Endothelial cell of umbilical vein (primary cell): ENCODE measurements at regions not wholly inside any gene's neighbourhood (a gene's known extent, or its start where the extent isn't known, plus 50 kb on each side); places are given as distances from the start of the nearest gene placed in this dataset.

ENCODE experiments used
- CTCF ChIP-seq, 2 donors: IDR thresholded peaks; 1 replicate in 1 of 2; 2 replicates in 1 of 2; pipeline ENCODE4 v1.5.1; 2011; ENCODE audit warnings: low read length in 2 of 2, mild to moderate bottlenecking in 2 of 2, moderate library complexity in 2 of 2, control low read depth in 1 of 2, inconsistent platforms in 1 of 2, low read depth in 1 of 2; ENCODE audit not compliant: insufficient read depth in 1 of 2; ENCODE audit errors: extremely low read depth in 1 of 2
- EZH2 ChIP-seq: IDR thresholded peaks from 2 replicates; pipeline ENCODE4 v1.6.1; 2012; ENCODE audit warnings: borderline replicate concordance, low read depth, mild to moderate bottlenecking, moderate library complexity, low read length, inconsistent platforms; ENCODE audit not compliant: severe bottlenecking
- FOS ChIP-seq: IDR thresholded peaks from 2 replicates; pipeline ENCODE4 v1.6.1; 2011; ENCODE audit warnings: mild to moderate bottlenecking, low read length, moderate library complexity, borderline replicate concordance; ENCODE audit not compliant: insufficient read depth
- JUN ChIP-seq: IDR thresholded peaks from 2 replicates; pipeline ENCODE4 v1.6.1; 2011; ENCODE audit warnings: borderline replicate concordance, low read depth; ENCODE audit not compliant: insufficient read length, insufficient read depth
- MYC ChIP-seq: IDR thresholded peaks from one replicate; pipeline ENCODE4 v1.6.1; 2011; ENCODE audit warnings: mild to moderate bottlenecking, low read depth, low read length
- POLR2A ChIP-seq: IDR thresholded peaks from 2 replicates; pipeline ENCODE4 v1.6.1; 2012; ENCODE audit warnings: low read depth, mild to moderate bottlenecking, control low read depth, low read length
- POLR2AphosphoS5 ChIP-seq: IDR thresholded peaks from 2 replicates; pipeline ENCODE4 v1.6.1; 2012; ENCODE audit warnings: low read depth, mild to moderate bottlenecking, control low read depth, low read length, moderate library complexity; ENCODE audit not compliant: insufficient read depth

GRCh38 chr4:123317211-123317610 is 79.4 kb upstream of the SPRY1 start:
- TF ChIP-seq CTCF (IDR thresholded peaks at IDR 0.05; ENCODE audit: extremely low read depth in 1 of 2, insufficient read depth in 1 of 2, low read depth in 1 of 2, low read length in 2 of 2) (no peak), EZH2 (no peak), POLR2A (no peak), POLR2AphosphoS5 (no peak), FOS (no peak), MYC (no peak), JUN (no peak)
